ENCODE measurements at regions not wholly inside any gene's neighbourhood (a gene's known extent, or its start where the extent isn't known, plus 50 kb on each side); places are given as distances from the start of the nearest gene placed in this dataset.
"Not testable (repeated sequence)": the region's sequence is repeated elsewhere in the genome, so short reads cannot be mapped to it uniquely, and the experiment has no call there.

DNA sequence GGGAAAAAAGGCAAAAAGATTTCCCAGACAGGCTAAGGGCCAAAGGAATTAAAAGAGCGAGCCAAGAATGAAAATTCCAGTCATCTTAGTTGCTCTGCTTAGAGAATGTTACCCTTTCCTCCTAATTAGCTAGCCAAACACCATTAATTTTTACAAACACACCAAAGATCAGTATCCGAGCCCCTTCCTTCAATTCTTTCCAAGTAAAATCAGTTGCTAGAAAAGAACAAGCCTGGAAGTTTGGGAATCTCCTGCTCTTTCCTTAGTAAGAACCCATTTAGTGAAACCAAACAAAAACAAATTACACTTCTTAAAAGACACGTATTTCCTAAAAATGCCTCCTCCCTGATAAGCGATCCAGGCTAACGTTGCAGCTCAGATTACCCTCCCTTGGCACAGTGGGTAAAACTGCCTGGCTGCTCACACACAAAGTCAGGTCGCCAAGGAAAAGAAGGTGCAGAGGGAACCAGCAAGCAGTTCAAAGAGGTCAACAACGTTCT lies 57.1 kb upstream of the ABLIM1 start:
- Histone ChIP-seq H3K4me1 (ENCODE audit: control insufficient read depth in 1 of 2, insufficient read depth in 2 of 2, low read length in 2 of 2) (peaks cover 20 to 21% of the 10 kb centered on the region in 2 experiments), H4K20me1 (ENCODE audit: insufficient read depth) (no peaks in the 10 kb centered on the region), H3K27ac (ENCODE audit: low read depth, low read length) (no peak overlapping the region), H3K4me2 (ENCODE audit: low read length) (peak overlapping the region; percentile 48; the same call in 1 of the 2 replicates), H3K4me3 (replicated peaks in 1 of 2; ENCODE audit: low read depth in 1 of 2, low read length in 2 of 2) (no peak overlapping the region), H3K79me2 (ENCODE audit: insufficient read depth, low read length) (no peaks in the 10 kb centered on the region), H3K9ac (ENCODE audit: low read length) (no peak overlapping the region), H3K36me3 (ENCODE audit: control insufficient read depth in 1 of 2, insufficient read depth in 2 of 2, low read length in 2 of 2) (no peaks in the 10 kb centered on the region), H2AFZ (ENCODE audit: low read depth, low read length, poor library complexity, severe bottlenecking) (peak overlapping the region; percentile 8), H3K27me3 (ENCODE audit: insufficient read depth, low read length) (no peaks in the 10 kb centered on the region), H3K9me3 (ENCODE audit: control insufficient read depth in 1 of 2, insufficient read depth in 1 of 2, low read depth in 1 of 2, low read length in 2 of 2) (no peaks in the 10 kb centered on the region; a peak in 1 of 4 replicates), H3K9me2 (ENCODE audit: insufficient read depth) (no peaks in the 10 kb centered on the region)
- ChIA-PET CTCF (no interaction called here), POLR2A (no interaction called here), RAD21 (ENCODE audit: low non-redundant PET in 1 of 2, low total read pairs in 2 of 2, uncharacterized antibody in 2 of 2, unreplicated experiment in 2 of 2) (no interaction called here)
- ATAC-seq (no peak), DNase-seq (ENCODE audit: low read depth, low spot score) (no peak)
- TF ChIP-seq SP1 (IDR thresholded peaks at IDR 0.05; ENCODE audit: low read depth) (no peak), ZFX (IDR thresholded peaks at IDR 0.05) (no peak), POLR2A (IDR thresholded peaks at IDR 0.05; ENCODE audit: borderline replicate concordance, extremely low read depth, insufficient read depth, insufficient read length) (no peak), POLR2AphosphoS5 (IDR thresholded peaks at IDR 0.05; ENCODE audit: low read depth, low read length) (no peak), SIN3A (IDR thresholded peaks at IDR 0.05; ENCODE audit: low read depth) (no peak), JUND (IDR thresholded peaks at IDR 0.05) (no peak), SRF (IDR thresholded peaks at IDR 0.05; ENCODE audit: low read depth) (no peak), YY1 (IDR thresholded peaks at IDR 0.05; ENCODE audit: extremely low read depth, insufficient replicate concordance, low read depth, low read length) (no peak)
- TF ChIP-seq, protein P1, sequence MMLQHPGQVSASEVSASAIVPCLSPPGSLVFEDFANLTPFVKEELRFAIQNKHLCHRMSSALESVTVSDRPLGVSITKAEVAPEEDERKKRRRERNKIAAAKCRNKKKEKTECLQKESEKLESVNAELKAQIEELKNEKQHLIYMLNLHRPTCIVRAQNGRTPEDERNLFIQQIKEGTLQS (IDR thresholded peaks at IDR 0.05): no peak
- TF ChIP-seq, protein P2, sequence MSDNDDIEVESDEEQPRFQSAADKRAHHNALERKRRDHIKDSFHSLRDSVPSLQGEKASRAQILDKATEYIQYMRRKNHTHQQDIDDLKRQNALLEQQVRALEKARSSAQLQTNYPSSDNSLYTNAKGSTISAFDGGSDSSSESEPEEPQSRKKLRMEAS (IDR thresholded peaks at IDR 0.05): no peak
- intact Hi-C loops (cut with micrococcal nuclease): loop anchor here (5.0 kb wide), 1 partner anchor 52 kb away; no protein-coding TSS in a partner anchor
- BruUV-seq (replicated peaks): no TSS peak

DNA sequence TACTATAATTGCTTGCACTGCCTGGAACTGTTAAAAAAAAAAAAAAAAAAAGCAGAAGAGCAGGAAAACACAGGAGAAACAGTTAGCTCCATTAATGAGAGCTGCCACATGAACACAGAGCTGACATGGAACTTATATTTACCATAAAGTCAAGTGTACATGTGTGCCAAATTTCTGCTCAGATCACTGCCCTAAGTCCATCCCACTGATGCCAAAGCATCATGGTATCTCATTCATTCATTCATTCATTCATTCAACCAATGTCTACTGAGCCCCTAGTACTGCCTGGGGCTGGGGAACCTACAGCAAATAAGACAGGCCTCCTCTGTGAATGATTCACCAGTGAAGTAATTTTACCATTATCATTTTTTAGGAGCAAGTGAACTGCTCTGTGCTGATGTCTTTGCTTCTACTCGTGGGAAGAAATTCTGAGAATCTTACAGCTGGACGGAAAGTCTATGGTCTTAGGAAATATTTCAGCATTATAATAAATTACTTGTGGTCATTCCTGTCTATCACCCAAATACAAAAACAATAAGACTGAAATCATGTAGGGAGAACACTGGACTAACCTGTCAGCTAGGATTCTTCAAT lies 58.8 kb upstream of the ABLIM1 start:
- ChIA-PET POLR2A (no interaction called here), RAD21 (ENCODE audit: low non-redundant PET in 1 of 2, low total read pairs in 2 of 2, uncharacterized antibody in 2 of 2, unreplicated experiment in 2 of 2) (interaction anchor here in 1 of 2 experiments (0.6 kb wide), 1 partner anchor 412 kb away, joined by 3 read pairs; no protein-coding TSS in a partner anchor), CTCF (interaction anchor here (0.7 kb wide), 1 partner anchor 344 kb away, joined by 3 read pairs; no protein-coding TSS in a partner anchor)
- TF ChIP-seq EGR1 (IDR thresholded peaks at IDR 0.05; ENCODE audit: low read depth): no peak
- TF ChIP-seq POLR2A (IDR thresholded peaks at IDR 0.05; ENCODE audit: borderline replicate concordance, extremely low read depth, insufficient read depth, insufficient read length): no peak
- TF ChIP-seq ZFX (IDR thresholded peaks at IDR 0.05): no peak
- no peak for TF ChIP-seq SIN3A (IDR thresholded peaks at IDR 0.05; ENCODE audit: low read depth)
- no peak for TF ChIP-seq TCF7L2 (IDR thresholded peaks at IDR 0.05; ENCODE audit: borderline replicate concordance, extremely low read depth, insufficient read depth, insufficient read length)
- no peak for TF ChIP-seq CEBPB (IDR thresholded peaks at IDR 0.05; ENCODE audit: low read depth)
- H2AFZ ChIP-seq (ENCODE audit: low read depth, low read length, poor library complexity, severe bottlenecking): no peak overlapping the region
- H3K27ac ChIP-seq (ENCODE audit: low read depth, low read length): no peak overlapping the region
- H3K4me3 ChIP-seq (replicated peaks in 1 of 2; ENCODE audit: low read depth in 1 of 2, low read length in 2 of 2): no peak overlapping the region
- DNase-seq (ENCODE audit: low read depth, low spot score) (no peak), ATAC-seq (no peak)
- peaks cover 17 to 18% of the 10 kb centered on the region in 2 experiments for H3K4me1 ChIP-seq (ENCODE audit: control insufficient read depth in 1 of 2, insufficient read depth in 2 of 2, low read length in 2 of 2)
- H3K27me3 ChIP-seq (ENCODE audit: insufficient read depth, low read length): no peaks in the 10 kb centered on the region
- no peaks in the 10 kb centered on the region for H3K9me2 ChIP-seq (ENCODE audit: insufficient read depth)
- no peaks in the 10 kb centered on the region for H4K20me1 ChIP-seq (ENCODE audit: insufficient read depth)
- no peak overlapping the region for H3K9ac ChIP-seq (ENCODE audit: low read length)
- H3K79me2 ChIP-seq (ENCODE audit: insufficient read depth, low read length): no peaks in the 10 kb centered on the region
- no peaks in the 10 kb centered on the region for H3K36me3 ChIP-seq (ENCODE audit: control insufficient read depth in 1 of 2, insufficient read depth in 2 of 2, low read length in 2 of 2)
- intact Hi-C loops (cut with micrococcal nuclease): loop anchor here (5.0 kb wide), 1 partner anchor 50 kb away; no protein-coding TSS in a partner anchor
- BruUV-seq (replicated peaks): no TSS peak
- no peak overlapping the region for H3K4me2 ChIP-seq (ENCODE audit: low read length)
- H3K9me3 ChIP-seq (ENCODE audit: control insufficient read depth in 1 of 2, insufficient read depth in 1 of 2, low read depth in 1 of 2, low read length in 2 of 2): no peaks in the 10 kb centered on the region; a peak in 1 of 4 replicates

DNA sequence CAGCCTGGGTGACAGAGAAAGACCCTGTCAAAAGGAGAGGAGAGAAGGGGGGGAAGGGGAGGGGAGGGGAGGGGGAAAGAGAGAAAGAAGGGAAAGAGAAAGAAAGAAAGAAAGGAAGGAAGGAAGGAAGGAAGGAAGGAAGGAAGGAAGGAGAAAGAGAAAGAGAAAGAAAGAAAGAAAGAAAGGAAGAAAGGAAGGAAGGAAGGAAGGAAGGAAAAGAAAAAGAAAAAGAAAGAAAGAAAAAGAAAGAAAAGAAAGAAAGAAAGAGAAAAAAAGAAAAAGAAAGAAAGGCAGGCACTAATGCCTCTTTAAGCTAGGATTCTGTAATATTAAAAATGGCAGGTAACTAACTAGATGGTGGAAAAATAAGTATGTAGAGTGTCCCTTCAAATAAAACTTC lies 59.8 kb upstream of the ABLIM1 start:
- peaks cover 17 to 18% of the 10 kb centered on the region in 2 experiments for H3K4me1 ChIP-seq (ENCODE audit: control insufficient read depth in 1 of 2, insufficient read depth in 2 of 2, low read length in 2 of 2)
- DNase-seq (ENCODE audit: low read depth, low spot score); POLR2A ChIA-PET; H3K9ac ChIP-seq (ENCODE audit: low read length); H3K4me3 ChIP-seq (replicated peaks in 1 of 2; ENCODE audit: low read depth in 1 of 2, low read length in 2 of 2); CTCF ChIA-PET; H3K4me2 ChIP-seq (ENCODE audit: low read length); BruUV-seq (replicated peaks); H2AFZ ChIP-seq (ENCODE audit: low read depth, low read length, poor library complexity, severe bottlenecking); H3K79me2 ChIP-seq (ENCODE audit: insufficient read depth, low read length); H4K20me1 ChIP-seq (ENCODE audit: insufficient read depth); H3K27ac ChIP-seq (ENCODE audit: low read depth, low read length); ATAC-seq; H3K27me3 ChIP-seq (ENCODE audit: insufficient read depth, low read length); H3K9me3 ChIP-seq (ENCODE audit: control insufficient read depth in 1 of 2, insufficient read depth in 1 of 2, low read depth in 1 of 2, low read length in 2 of 2); H3K36me3 ChIP-seq (ENCODE audit: control insufficient read depth in 1 of 2, insufficient read depth in 2 of 2, low read length in 2 of 2); H3K9me2 ChIP-seq (ENCODE audit: insufficient read depth): not testable (repeated sequence)
- RAD21 ChIA-PET (ENCODE audit: low non-redundant PET in 1 of 2, low total read pairs in 2 of 2, uncharacterized antibody in 2 of 2, unreplicated experiment in 2 of 2): interaction anchor here in 1 of 2 experiments (0.6 kb wide), 1 partner anchor 411 kb away, joined by 3 read pairs; no protein-coding TSS in a partner anchor
- intact Hi-C loops (cut with micrococcal nuclease): loop anchor here (5.0 kb wide), 1 partner anchor 49 kb away; no protein-coding TSS in a partner anchor
